HG03097 (cell line): ENCODE measurements at regions not wholly inside any gene's neighbourhood (a gene's known extent, or its start where the extent isn't known, plus 50 kb on each side); places are given as distances from the start of the nearest gene placed in this dataset.

Experiments
- ATAC-seq: cut with Tn5 transposase; IDR thresholded peaks from one replicate; pipeline ENCODE4 v1.9.1; 2021; ENCODE audit not compliant: unreplicated experiment, low FRiP score

- ATAC-seq: no peak
Measured at GRCh38 chr5:45195026-45195425, 386.3 kb downstream of the MRPS30 start.
